ENCODE measurements at regions not wholly inside any gene's neighbourhood (a gene's known extent, or its start where the extent isn't known, plus 50 kb on each side); places are given as distances from the start of the nearest gene placed in this dataset.

GRCh38 chr13:22735011-22735995 is 445.5 kb upstream of the SGCG start:
- DNase-seq (ENCODE audit: low spot score in 2 of 2) = no peak
- H3K4me3 ChIP-seq (ENCODE audit: low read depth, poor library complexity, severe bottlenecking) = no peak overlapping the region
- 56 to 57% methylated on average over 24 of the region's 24 CpGs for WGBS, 2 donors
- TF ChIP-seq POLR2A (IDR thresholded peaks at IDR 0.05) = no peak
- TF ChIP-seq, protein P1, sequence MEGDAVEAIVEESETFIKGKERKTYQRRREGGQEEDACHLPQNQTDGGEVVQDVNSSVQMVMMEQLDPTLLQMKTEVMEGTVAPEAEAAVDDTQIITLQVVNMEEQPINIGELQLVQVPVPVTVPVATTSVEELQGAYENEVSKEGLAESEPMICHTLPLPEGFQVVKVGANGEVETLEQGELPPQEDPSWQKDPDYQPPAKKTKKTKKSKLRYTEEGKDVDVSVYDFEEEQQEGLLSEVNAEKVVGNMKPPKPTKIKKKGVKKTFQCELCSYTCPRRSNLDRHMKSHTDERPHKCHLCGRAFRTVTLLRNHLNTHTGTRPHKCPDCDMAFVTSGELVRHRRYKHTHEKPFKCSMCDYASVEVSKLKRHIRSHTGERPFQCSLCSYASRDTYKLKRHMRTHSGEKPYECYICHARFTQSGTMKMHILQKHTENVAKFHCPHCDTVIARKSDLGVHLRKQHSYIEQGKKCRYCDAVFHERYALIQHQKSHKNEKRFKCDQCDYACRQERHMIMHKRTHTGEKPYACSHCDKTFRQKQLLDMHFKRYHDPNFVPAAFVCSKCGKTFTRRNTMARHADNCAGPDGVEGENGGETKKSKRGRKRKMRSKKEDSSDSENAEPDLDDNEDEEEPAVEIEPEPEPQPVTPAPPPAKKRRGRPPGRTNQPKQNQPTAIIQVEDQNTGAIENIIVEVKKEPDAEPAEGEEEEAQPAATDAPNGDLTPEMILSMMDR (IDR thresholded peaks at IDR 0.05) = no peak
- intact Hi-C loops (cut with DNase I; ENCODE audit: low total_unique reads) = no loop called here

DNA sequence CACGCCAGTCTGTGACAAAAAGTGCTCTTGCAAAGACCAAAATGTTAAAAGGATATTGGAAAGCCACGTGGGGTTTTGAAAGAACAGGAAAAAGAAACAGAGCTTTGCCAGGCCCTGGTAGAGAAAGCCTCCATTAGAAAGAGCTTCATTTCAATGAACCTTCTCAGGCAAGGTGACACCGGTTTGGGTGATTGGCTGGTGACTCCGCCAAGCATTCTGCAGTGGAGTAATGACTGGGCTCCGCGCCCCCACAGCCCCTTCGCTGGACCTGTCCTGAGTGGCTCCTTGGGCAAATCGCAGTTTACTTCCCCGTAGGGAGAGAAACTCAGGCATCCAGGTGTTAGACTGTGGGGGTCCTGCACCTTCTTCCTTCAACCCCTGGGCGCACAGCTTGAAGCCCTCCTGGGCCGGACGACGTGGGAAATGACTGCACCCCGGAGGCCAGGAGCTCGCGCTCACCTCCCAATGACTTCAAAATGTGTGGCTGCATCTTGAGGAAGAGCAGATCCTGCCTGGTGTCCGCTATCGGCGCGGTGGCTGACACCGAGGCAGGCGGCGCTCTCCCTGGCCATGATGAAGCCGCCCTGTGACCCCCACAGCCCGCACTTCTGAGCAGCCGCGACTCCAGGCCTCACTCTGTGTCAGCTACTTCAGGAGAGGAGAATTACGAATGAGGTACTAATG is 444.6 kb upstream of the SGCG start:
- intact Hi-C loops (cut with DNase I; ENCODE audit: low total_unique reads) = no loop called here
- 77 to 83% methylated on average over 28 of the region's 28 CpGs for WGBS, 2 donors
- DNase-seq (ENCODE audit: low spot score in 2 of 2) = no peak

DNA sequence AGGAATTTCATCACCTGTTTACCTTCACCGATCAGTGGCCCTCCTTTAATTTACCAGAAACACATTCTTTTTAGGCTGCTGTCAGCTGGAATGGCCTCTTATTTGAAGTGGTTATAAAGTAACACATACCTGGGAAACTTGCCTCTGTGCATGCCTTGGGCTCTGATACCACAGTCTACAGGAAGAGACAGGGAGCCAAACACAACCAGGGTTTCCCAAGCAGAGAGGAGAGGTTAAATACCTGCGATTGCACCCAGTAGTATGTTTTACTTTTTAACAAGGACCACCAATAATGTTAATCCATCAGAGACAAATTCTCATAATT is 444.0 kb upstream of the SGCG start:
- WGBS, 2 donors = 44 to 68% methylated on average over 2 of the region's 2 CpGs
- TF ChIP-seq POLR2A (IDR thresholded peaks at IDR 0.05) = no peak
- TF ChIP-seq, protein P1 (IDR thresholded peaks at IDR 0.05) = no peak
- H3K4me3 ChIP-seq (ENCODE audit: low read depth, poor library complexity, severe bottlenecking) = no peak overlapping the region
- DNase-seq (ENCODE audit: low spot score in 2 of 2) = no peak
- intact Hi-C loops (cut with DNase I; ENCODE audit: low total_unique reads) = no loop called here

More for the DNA sequence above, 444.6 kb upstream of the SGCG start:
- no peak overlapping the region for H3K4me3 ChIP-seq (ENCODE audit: low read depth, poor library complexity, severe bottlenecking)
- TF ChIP-seq, protein P1 (IDR thresholded peaks at IDR 0.05) = no peak
- no peak for TF ChIP-seq POLR2A (IDR thresholded peaks at IDR 0.05)

- no peak for DNase-seq (ENCODE audit: low spot score in 2 of 2)
- WGBS, 2 donors = 89 to 91% methylated on average over 3 of the region's 3 CpGs
- H3K4me3 ChIP-seq (ENCODE audit: low read depth, poor library complexity, severe bottlenecking) = no peak overlapping the region
- TF ChIP-seq, protein P1 (IDR thresholded peaks at IDR 0.05) = no peak
- TF ChIP-seq POLR2A (IDR thresholded peaks at IDR 0.05) = no peak
- intact Hi-C loops (cut with DNase I; ENCODE audit: low total_unique reads) = no loop called here
Measured at GRCh38 chr13:22738357-22738756, 442.4 kb upstream of the SGCG start.

DNA sequence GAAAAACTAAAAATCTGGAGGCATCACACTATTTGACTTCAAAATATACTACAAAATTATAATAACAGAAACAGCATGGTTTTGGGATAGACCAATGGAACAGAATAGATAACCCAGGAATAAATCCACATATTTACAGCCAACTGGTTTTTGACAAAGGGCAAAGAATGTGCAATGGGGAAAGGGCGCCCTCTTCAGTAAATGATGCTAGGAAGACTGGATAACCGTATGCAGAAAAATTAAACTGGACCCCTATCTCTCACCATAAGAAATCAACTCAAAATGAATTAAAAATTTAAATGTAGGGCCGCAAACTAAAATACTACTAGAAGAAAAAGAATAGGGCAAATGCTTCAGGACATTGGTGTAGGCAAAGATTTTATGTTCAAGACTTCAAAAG is 440.5 kb upstream of the SGCG start:
- DNase-seq (ENCODE audit: low spot score in 2 of 2) = no peak
- 40% methylated on average over 3 of the region's 3 CpGs for WGBS, 2 donors
- intact Hi-C loops (cut with DNase I; ENCODE audit: low total_unique reads) = no loop called here
- H3K4me3 ChIP-seq (ENCODE audit: low read depth, poor library complexity, severe bottlenecking) = no peak overlapping the region
- TF ChIP-seq, protein P1 (IDR thresholded peaks at IDR 0.05) = no peak
- TF ChIP-seq POLR2A (IDR thresholded peaks at IDR 0.05) = no peak

Measured in lower leg skin (tissue), 4 donors.